DMS 273 treated with DMSO at 0.1 percent for 48 hours (cell line): ENCODE measurements at regions not wholly inside any gene's neighbourhood (a gene's known extent, or its start where the extent isn't known, plus 50 kb on each side); places are given as distances from the start of the nearest gene placed in this dataset.
A peak's percentile ranks its signal among the peaks of the same experiment; 100 is the strongest.

ENCODE experiments used
- DNase-seq: peaks from one replicate; lab custom pipeline; 2025; lab: John Stamatoyannopoulos, UW

GRCh38 chr7:89926194-89926593 lies 228.1 kb upstream of the STEAP1 start:
- no peak for DNase-seq

DNA sequence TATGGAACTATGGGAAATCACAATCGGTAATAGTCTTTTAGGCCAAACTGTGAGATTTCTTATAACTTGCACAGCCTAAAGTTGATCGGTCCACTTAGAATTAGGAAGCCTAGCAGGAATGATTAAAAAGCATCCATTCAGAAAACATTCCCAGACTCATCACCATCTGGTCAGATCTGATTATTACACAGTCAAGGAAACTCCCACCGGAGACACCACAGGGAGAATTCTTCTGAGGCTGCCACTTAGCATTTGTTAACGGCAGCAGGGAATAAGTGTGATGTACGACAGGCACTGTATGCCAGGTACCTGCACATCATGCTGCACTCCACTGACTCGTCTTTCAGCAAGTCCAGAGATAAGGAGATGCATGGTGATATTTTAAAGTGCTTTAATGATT lies 227.6 kb upstream of the STEAP1 start:
- no peak for DNase-seq

- no peak for DNase-seq
Observed at GRCh38 chr7:89927762-89928161, 226.5 kb upstream of the STEAP1 start.

DNA sequence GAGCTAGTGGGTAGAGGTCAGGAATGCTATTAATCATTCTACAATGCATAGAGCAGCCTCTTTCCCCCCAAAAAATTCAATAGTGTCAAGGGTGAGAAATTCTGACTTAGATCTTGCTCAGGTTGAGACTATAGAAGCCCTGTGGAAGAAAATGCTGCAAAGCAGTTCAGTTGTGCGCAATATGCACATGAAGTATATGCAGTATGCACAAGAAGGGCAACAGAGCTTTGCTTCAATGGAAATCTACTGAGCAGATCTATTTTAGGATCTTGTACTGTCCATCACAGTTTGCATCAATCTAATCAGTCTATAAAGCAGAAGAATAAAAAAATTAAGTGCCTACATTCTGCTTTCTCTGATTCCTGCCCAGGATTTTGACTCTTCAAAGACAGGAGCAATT lies 225.8 kb upstream of the STEAP1 start:
- DNase-seq: no peak

DNA sequence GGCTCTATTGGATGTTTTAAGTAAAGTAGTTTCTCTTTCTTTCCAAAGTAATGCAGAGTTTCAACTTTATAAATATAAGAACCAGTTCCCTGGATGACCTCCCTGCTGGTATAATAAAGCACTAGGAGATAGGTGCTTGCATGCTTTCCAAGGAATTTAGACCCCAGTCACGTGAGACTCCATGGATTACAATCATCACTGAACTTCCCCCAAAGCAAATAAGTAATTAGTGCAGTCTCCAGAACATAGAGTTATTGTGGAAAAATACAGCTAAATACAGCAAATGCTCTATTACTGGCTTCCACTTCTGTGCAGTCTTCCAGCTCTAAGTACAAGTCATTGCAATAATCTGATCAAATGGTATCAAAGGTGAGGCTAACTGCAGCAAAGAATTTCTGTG lies 220.2 kb upstream of the STEAP1 start:
- DNase-seq: no peak

DNA sequence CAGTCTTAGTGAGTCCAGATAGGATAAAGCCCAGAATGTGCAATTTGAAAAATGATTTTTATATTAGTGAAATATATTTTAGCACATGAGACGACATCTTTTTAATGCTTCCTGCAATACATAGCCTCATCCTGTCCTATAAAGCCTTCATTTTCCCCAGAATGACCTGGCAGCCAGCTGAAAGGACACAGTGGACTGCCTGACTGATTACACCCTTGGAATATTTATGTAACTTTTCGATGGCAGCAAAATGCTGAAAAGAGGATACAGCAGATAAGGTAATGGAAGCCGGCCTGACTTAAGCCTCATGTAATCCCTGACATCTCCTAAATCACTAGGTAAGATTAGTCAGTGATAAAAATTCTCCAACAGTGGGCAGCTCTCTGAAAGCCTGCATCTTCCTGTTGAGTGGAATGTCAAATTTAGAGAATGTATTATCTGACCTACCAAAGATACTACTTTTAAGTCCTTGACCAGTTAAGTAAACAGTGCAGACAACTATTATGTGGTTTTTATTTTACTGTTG lies 210.7 kb upstream of the STEAP1 start:
- no peak for DNase-seq

- DNase-seq: no peak
Observed at GRCh38 chr7:89958525-89959068, 195.7 kb upstream of the STEAP1 start.

GRCh38 chr7:89966067-89966664 lies 188.1 kb upstream of the STEAP1 start:
- DNase-seq: no peak

DNA sequence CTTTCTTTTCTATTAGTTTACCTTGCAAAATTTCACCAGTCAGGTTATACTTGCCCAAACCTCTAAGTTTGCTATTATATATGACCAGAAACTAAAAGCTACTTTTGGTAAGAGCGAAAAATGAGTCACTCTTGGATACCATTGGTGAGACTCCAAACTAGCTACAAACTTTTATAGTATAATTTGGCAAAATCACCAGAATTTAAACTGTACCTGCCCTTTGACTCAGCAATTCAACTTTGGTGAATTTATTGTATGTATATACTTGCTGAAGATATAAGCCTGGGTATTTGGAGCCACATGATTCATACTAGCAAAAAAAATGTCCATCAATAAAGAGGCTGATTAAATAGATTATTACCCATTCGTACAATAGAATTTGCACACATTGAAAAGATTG lies 178.7 kb upstream of the STEAP1 start:
- no peak for DNase-seq

- no peak for DNase-seq
Observed at GRCh38 chr7:89987665-89988064, 166.6 kb upstream of the STEAP1 start.

DNA sequence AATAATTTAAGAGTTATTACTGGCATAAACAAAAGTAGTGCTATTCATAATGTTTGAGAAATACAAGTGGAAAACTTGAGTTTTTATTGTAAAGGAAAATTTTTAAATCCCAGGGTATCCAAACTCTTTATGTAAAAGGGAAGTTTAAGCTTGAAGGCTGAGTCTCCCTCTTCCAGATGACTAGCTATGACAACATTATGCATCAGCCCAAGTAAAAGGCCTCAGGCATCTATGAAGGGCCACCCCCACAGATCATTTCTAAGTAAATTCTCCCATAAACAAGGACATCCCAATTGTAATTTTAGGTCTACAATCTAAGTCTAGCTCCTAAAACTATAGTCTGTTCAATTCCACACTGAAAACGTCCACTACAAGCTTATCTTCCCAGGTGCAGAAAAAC lies 166.2 kb upstream of the STEAP1 start:
- no peak for DNase-seq

GRCh38 chr7:89989454-89989853 lies 164.8 kb upstream of the STEAP1 start:
- no peak for DNase-seq

GRCh38 chr7:89994483-89994882 lies 159.8 kb upstream of the STEAP1 start:
- no peak for DNase-seq

DNA sequence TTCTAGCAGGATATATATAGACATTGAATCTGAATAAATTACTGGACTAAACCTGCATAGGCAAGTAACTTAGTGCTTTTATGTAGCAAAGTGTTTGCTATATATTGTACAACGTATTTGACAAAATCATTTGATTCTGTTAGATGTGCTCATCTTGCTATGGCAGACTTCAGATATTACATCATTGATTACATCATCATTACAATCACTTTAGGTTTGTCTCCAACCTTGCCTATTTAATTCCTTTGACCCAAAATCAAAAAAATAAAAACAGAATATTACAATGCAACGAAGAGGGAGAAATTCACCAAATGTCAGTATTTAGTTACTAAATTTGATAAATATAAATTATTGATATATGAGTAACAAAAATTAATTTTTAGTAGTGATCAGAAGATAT lies 155.7 kb upstream of the STEAP1 start:
- no peak for DNase-seq

DNA sequence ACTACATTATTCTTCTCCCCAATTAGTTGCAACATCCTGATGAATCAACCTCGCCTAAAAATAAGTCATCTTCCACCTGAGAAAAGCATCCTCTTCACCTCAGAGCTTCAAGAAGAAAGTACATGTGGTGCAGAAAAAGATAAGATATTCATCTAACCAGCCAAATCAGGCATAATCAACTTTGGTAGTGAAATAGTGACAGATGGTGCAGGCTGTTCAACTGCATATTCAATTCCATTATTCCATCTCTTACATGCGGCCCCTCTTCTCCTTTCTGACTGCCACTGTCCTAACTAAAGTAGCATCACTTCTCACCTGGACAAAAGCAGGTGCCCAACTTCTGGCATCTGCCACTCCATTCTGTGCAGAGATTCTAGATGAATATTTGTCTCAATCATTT lies 148.4 kb upstream of the STEAP1 start:
- DNase-seq: peak; percentile 67

GRCh38 chr7:90007001-90007654 lies 147.1 kb upstream of the STEAP1 start:
- DNase-seq: peak; percentile 45

- no peak for DNase-seq
Observed at GRCh38 chr7:90007831-90008230, 146.4 kb upstream of the STEAP1 start.

- DNase-seq: no peak
Observed at GRCh38 chr7:90022213-90022612, 132.1 kb upstream of the STEAP1 start.

GRCh38 chr7:90025771-90026170 lies 128.5 kb upstream of the STEAP1 start:
- DNase-seq: no peak

DNA sequence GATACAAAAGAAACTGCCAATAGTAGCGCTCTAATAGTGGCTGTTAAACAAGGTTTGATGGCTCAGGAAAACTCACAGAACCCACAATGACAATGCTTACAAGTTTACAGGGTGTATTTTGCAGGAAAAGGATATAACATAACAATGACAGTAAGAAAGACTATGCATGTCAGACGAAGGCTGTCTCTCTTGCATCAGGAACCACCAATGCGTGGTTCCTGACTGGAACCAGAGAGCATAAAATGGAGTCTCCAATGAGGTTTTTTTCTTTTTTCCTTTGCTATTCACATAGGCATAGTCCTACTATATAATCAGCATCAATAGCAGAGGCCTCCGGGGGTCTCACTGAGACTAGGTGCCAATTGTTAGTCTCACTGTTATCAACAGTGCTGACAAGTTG lies 120.4 kb upstream of the STEAP1 start:
- DNase-seq: no peak

DNA sequence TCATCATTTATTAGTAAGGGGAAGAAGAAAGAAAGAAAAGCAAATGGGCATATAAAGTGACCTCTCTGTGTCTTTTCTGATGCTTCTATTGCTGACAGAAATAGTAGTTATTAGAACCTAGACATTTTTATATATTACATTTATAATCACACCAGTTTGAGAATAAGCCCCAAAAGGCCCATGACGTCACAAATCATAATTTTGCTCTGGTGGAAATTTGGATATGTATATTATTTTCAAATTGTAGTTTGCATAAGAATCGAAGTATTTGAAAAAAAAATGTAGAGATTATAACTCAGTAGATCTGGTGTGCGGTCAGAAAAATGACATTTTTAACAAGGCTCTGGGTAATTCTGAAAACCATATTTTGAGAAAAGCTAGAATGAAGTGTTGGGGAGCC lies 101.2 kb upstream of the STEAP1 start:
- DNase-seq: no peak

GRCh38 chr7:90061077-90061476 lies 93.2 kb upstream of the STEAP1 start:
- no peak for DNase-seq

DNA sequence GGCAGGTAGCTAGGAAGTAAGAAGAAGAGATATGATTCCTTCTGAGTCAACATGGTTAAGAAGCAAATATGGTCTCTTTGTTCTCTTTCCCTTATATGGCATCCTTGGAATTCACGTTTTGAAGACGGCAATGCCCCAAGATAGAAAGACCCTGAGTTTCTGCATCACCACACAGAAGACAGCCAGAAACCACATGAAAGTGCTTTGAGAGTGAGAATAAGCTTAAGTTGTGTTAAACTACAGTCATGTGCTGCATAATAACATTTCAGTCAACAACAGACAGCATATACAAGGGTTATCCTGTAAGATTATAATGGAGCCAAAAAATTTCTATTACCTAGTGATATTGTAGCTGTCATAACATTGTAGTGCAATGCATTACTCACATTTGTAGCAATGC lies 89.9 kb upstream of the STEAP1 start:
- DNase-seq: no peak

- no peak for DNase-seq
Observed at GRCh38 chr7:90067171-90067570, 87.1 kb upstream of the STEAP1 start.
